ENCODE measurements at regions not wholly inside any gene's neighbourhood (a gene's known extent, or its start where the extent isn't known, plus 50 kb on each side); places are given as distances from the start of the nearest gene placed in this dataset.

GRCh38 chr16:54425068-54425467 is 138.5 kb upstream of the IRX3 start:
- H3K9me3 ChIP-seq (ENCODE audit: low read length), result peaks cover 15% of the 10 kb centered on the region
- H3F3A ChIP-seq (ENCODE audit: insufficient read depth, low read length, poor library complexity, severe bottlenecking), result no peaks in the 10 kb centered on the region
- H2AFZ ChIP-seq (ENCODE audit: low read depth, low read length), result no peak overlapping the region
- H3K27me3 ChIP-seq (ENCODE audit: insufficient read depth, low read depth, low read length), result peaks cover 63% of the 10 kb centered on the region
- H3K36me3 ChIP-seq (ENCODE audit: insufficient read depth, low read length), result no peaks in the 10 kb centered on the region
- no peak overlapping the region for H3K9ac ChIP-seq (ENCODE audit: low read length)
- no peaks in the 10 kb centered on the region for H4K20me1 ChIP-seq (ENCODE audit: insufficient read depth)
- H3K79me2 ChIP-seq (replicated peaks; ENCODE audit: insufficient read depth, low read length), result no peaks in the 10 kb centered on the region
- H3K4me2 ChIP-seq (ENCODE audit: low read length), result no peak overlapping the region
- no peaks in the 10 kb centered on the region for H3K9me2 ChIP-seq (ENCODE audit: insufficient read depth, low read length)
- TF ChIP-seq TAF1 (IDR thresholded peaks at IDR 0.05; ENCODE audit: low read depth) (no peak), REST (IDR thresholded peaks at IDR 0.05; ENCODE audit: borderline replicate concordance) (no peak), SMC3 (conservative IDR thresholded peaks at IDR 0.05; ENCODE audit: poor library complexity) (no peak), EZH2 (IDR thresholded peaks at IDR 0.05; ENCODE audit: borderline replicate concordance, insufficient read depth, low read length, poor library complexity, severe bottlenecking) (no peak), MXI1 (conservative IDR thresholded peaks at IDR 0.05; ENCODE audit: poor library complexity, severe bottlenecking) (no peak), EP300 (conservative IDR thresholded peaks at IDR 0.05; ENCODE audit: poor library complexity, severe bottlenecking) (no peak), RAD21 (conservative IDR thresholded peaks at IDR 0.05) (no peak), CTCF (IDR thresholded peaks at IDR 0.05; ENCODE audit: poor library complexity, severe bottlenecking) (no peak), POLR2AphosphoS5 (IDR thresholded peaks at IDR 0.05) (no peak)
- H3K27ac ChIP-seq (ENCODE audit: low read length), result no peak overlapping the region
- no peak overlapping the region for H3K4me3 ChIP-seq (ENCODE audit: low read length)

GRCh38 chr16:54424043-54424451 is 137.5 kb upstream of the IRX3 start:
- Histone ChIP-seq H3K4me3 (ENCODE audit: low read length) (no peak overlapping the region), H3K79me2 (replicated peaks; ENCODE audit: insufficient read depth, low read length) (no peaks in the 10 kb centered on the region), H3F3A (ENCODE audit: insufficient read depth, low read length, poor library complexity, severe bottlenecking) (no peaks in the 10 kb centered on the region), H3K9me2 (ENCODE audit: insufficient read depth, low read length) (no peaks in the 10 kb centered on the region), H3K27me3 (ENCODE audit: insufficient read depth, low read depth, low read length) (peaks cover 53% of the 10 kb centered on the region), H3K36me3 (ENCODE audit: insufficient read depth, low read length) (no peaks in the 10 kb centered on the region), H3K27ac (ENCODE audit: low read length) (no peak overlapping the region), H3K4me2 (ENCODE audit: low read length) (no peak overlapping the region), H3K9me3 (ENCODE audit: low read length) (peaks cover 4% of the 10 kb centered on the region), H3K9ac (ENCODE audit: low read length) (no peak overlapping the region), H4K20me1 (ENCODE audit: insufficient read depth) (no peaks in the 10 kb centered on the region), H2AFZ (ENCODE audit: low read depth, low read length) (no peak overlapping the region)
- TF ChIP-seq POLR2AphosphoS5 (IDR thresholded peaks at IDR 0.05), result no peak
- TF ChIP-seq REST (IDR thresholded peaks at IDR 0.05; ENCODE audit: borderline replicate concordance), result no peak
- no peak for TF ChIP-seq RAD21 (conservative IDR thresholded peaks at IDR 0.05)
- no peak for TF ChIP-seq EZH2 (IDR thresholded peaks at IDR 0.05; ENCODE audit: borderline replicate concordance, insufficient read depth, low read length, poor library complexity, severe bottlenecking)
- no peak for TF ChIP-seq SMC3 (conservative IDR thresholded peaks at IDR 0.05; ENCODE audit: poor library complexity)
- TF ChIP-seq EP300 (conservative IDR thresholded peaks at IDR 0.05; ENCODE audit: poor library complexity, severe bottlenecking), result no peak
- TF ChIP-seq TAF1 (IDR thresholded peaks at IDR 0.05; ENCODE audit: low read depth), result no peak
- no peak for TF ChIP-seq CTCF (IDR thresholded peaks at IDR 0.05; ENCODE audit: poor library complexity, severe bottlenecking)
- TF ChIP-seq MXI1 (conservative IDR thresholded peaks at IDR 0.05; ENCODE audit: poor library complexity, severe bottlenecking), result no peak
